ENCODE measurements at regions not wholly inside any gene's neighbourhood (a gene's known extent, or its start where the extent isn't known, plus 50 kb on each side); places are given as distances from the start of the nearest gene placed in this dataset.

DNA sequence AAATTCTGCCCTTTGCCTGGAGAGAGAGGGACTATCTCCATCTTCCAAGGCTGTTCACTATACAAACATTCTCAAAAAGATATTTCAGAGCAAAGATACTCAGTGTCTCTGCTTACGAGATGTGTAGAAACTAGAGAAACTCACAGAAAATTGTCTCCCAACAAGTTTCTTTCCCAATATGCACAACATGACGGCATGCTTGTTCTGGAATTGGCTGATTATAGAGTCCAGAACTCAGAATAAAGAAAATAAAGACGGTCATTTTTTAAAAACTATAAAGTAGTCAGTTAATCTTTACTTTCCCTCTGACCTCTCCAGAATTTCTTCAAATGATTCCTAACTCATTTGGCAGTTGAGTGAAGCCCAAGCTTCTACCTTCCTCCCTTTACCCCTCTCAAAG, 285.5 kb upstream of the KLF3 start:
- POLR2A ChIA-PET = no interaction called here
- TF ChIP-seq, protein P1, sequence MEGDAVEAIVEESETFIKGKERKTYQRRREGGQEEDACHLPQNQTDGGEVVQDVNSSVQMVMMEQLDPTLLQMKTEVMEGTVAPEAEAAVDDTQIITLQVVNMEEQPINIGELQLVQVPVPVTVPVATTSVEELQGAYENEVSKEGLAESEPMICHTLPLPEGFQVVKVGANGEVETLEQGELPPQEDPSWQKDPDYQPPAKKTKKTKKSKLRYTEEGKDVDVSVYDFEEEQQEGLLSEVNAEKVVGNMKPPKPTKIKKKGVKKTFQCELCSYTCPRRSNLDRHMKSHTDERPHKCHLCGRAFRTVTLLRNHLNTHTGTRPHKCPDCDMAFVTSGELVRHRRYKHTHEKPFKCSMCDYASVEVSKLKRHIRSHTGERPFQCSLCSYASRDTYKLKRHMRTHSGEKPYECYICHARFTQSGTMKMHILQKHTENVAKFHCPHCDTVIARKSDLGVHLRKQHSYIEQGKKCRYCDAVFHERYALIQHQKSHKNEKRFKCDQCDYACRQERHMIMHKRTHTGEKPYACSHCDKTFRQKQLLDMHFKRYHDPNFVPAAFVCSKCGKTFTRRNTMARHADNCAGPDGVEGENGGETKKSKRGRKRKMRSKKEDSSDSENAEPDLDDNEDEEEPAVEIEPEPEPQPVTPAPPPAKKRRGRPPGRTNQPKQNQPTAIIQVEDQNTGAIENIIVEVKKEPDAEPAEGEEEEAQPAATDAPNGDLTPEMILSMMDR (IDR thresholded peaks at IDR 0.05; ENCODE audit: low read depth, low read length) = no peak
- CTCF ChIA-PET = no interaction called here

DNA sequence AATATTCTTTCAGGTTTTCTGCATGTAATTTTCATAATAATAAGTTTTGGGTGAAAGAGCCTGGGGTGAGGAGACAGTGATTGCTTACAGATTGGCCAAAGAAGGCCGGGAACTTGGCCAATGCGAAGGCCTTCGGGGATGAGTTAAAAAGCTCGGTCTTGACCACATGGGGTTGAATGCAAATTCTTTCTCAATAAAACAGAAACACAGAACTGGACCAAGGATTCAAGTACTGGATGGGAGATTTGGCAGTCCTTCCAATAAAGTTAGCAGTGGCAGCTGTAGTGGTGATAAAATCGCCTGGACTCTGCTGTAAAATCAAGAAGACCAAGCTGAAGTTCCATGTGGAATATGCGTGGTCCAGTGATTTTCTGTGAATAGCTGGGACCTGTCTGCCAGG, 282.2 kb upstream of the KLF3 start:
- no peak for DNase-seq (ENCODE audit: low read depth, low spot score)
- TF ChIP-seq, protein P1 (IDR thresholded peaks at IDR 0.05; ENCODE audit: low read depth, low read length) = no peak
- H3K27ac ChIP-seq (ENCODE audit: low read depth, low read length) = no peak overlapping the region
- no peaks in the 10 kb centered on the region for H3K9me3 ChIP-seq (ENCODE audit: control insufficient read depth, insufficient read depth, low read length)
- CTCF ChIA-PET = interaction anchor here (0.5 to 1.0 kb wide), 2 partner anchors 62 to 319 kb away, joined by 3 to 4 read pairs; no protein-coding TSS in a partner anchor
- H3K4me3 ChIP-seq (ENCODE audit: low read depth, low read length) = no peak overlapping the region
- no peaks in the 10 kb centered on the region for H3K27me3 ChIP-seq (ENCODE audit: control insufficient read depth, insufficient read depth, low read length)
- POLR2A ChIA-PET = no interaction called here

More for the DNA sequence above, 285.5 kb upstream of the KLF3 start:
- Histone ChIP-seq H3K4me3 (ENCODE audit: low read depth, low read length) (no peak overlapping the region), H3K27ac (ENCODE audit: low read depth, low read length) (no peak overlapping the region), H3K9me3 (ENCODE audit: control insufficient read depth, insufficient read depth, low read length) (no peaks in the 10 kb centered on the region), H3K27me3 (ENCODE audit: control insufficient read depth, insufficient read depth, low read length) (no peaks in the 10 kb centered on the region)
- DNase-seq (ENCODE audit: low read depth, low spot score) = no peak

DNA sequence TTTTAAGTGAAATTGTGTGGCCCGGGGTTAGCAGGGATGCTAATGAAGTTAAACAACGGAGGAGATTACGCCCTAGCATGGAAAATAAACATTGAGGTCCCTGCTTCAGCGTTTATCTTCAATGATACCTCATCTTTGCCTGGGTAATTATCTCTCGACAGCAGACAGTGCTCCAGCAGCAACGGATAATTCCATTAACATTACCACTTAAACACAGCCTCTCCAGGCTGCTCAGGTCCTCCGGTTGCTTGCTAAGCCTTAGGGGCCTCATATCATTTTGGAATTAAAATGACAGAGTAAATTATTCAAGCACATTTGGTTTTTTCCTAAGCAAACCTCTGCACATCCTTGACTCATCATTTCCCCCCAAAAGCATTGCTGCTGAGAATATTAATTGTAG, 281.5 kb upstream of the KLF3 start:
- CTCF ChIA-PET = interaction anchor here (0.5 to 1.0 kb wide), 3 partner anchors 63 to 320 kb away, joined by 3 to 4 read pairs (median 3); no protein-coding TSS in a partner anchor
- TF ChIP-seq, protein P1 (IDR thresholded peaks at IDR 0.05; ENCODE audit: low read depth, low read length) = no peak
- no peaks in the 10 kb centered on the region for H3K9me3 ChIP-seq (ENCODE audit: control insufficient read depth, insufficient read depth, low read length)
- POLR2A ChIA-PET = no interaction called here
- no peaks in the 10 kb centered on the region for H3K27me3 ChIP-seq (ENCODE audit: control insufficient read depth, insufficient read depth, low read length)
- no peak overlapping the region for H3K4me3 ChIP-seq (ENCODE audit: low read depth, low read length)
- no peak for DNase-seq (ENCODE audit: low read depth, low spot score)
- no peak overlapping the region for H3K27ac ChIP-seq (ENCODE audit: low read depth, low read length)

DNA sequence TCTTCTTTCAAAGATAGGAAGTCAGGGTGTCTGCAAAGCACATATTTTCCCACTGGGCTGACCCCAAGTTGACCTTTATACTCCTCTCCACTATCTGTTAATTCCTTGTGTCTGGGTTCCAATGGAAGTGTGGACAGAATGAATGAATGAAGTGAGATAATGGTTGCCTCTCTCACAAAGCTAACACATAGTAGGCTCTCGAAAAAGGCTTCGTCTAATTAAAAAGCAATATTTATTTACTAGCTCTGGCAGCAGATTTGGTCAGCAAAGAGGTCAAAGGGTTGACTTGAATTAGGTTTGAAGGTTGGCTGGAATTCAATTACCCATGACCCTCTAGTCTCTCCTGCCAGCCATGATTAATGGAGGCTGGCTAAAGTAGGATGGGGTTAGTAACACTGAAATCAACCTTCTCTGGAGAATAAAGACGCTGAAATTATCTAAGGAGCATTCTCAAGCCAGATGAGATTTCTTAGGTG, 280.3 kb upstream of the KLF3 start:
- TF ChIP-seq, protein P1 (IDR thresholded peaks at IDR 0.05; ENCODE audit: low read depth, low read length) = no peak
- no peaks in the 10 kb centered on the region for H3K27me3 ChIP-seq (ENCODE audit: control insufficient read depth, insufficient read depth, low read length)
- ChIA-PET POLR2A (no interaction called here), CTCF (interaction anchor here (1.0 kb wide), 1 partner anchor 64 kb away, joined by 4 read pairs; no protein-coding TSS in a partner anchor)
- H3K27ac ChIP-seq (ENCODE audit: low read depth, low read length) = no peak overlapping the region
- no peaks in the 10 kb centered on the region for H3K9me3 ChIP-seq (ENCODE audit: control insufficient read depth, insufficient read depth, low read length)
- H3K4me3 ChIP-seq (ENCODE audit: low read depth, low read length) = no peak overlapping the region
- DNase-seq (ENCODE audit: low read depth, low spot score) = no peak

DNA sequence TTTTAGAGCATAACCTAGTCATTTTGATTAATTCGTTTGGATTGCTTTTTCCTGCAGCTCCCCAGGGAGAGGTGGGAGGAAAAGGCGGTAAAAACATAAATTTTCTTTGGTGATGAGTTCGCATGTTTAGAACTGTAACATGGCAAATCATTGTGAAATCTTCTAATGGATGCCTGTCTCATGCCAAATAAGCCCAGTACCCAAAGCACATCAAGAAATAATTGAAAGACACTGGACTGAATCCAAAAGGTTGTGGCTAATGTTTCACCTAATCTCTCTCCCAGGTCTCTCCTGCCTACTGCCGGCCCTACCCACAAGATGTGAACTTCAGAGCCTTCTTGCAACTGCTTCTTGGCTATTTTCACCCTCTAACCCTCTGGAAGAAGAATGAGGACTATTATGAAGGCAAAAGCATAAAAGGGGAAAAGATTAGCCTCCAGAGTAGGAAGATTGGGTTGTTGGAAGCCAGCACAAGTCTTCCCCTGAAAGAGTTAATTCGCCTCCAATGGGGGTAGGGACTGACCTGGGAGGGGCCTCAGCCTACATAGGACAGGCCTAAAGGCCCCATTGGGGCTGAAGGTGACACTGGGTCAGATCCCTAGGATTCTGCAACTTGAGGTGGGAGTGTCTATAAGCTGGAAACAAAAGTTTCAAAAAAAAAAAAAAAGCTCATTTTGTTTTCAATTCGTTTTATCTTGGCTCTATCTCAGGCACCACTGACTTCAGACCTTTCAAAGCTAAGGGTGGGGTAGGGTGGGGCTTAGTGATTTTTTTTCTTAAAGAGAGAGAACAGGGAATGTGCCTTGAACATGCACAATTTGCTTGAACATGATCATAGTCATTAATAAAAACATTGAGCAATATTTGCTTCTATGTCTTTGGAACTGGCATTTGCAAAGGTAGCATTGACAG, 278.6 kb upstream of the KLF3 start:
- no peaks in the 10 kb centered on the region for H3K9me3 ChIP-seq (ENCODE audit: control insufficient read depth, insufficient read depth, low read length)
- H3K27ac ChIP-seq (ENCODE audit: low read depth, low read length) = no peak overlapping the region
- ChIA-PET POLR2A (no interaction called here), CTCF (interaction anchor here (0.6 to 1.0 kb wide), 3 partner anchors 64 to 67 kb away, joined by 3 to 4 read pairs (median 3); no protein-coding TSS in a partner anchor)
- H3K4me3 ChIP-seq (ENCODE audit: low read depth, low read length) = no peak overlapping the region
- TF ChIP-seq, protein P1 (IDR thresholded peaks at IDR 0.05; ENCODE audit: low read depth, low read length) = no peak
- no peak for DNase-seq (ENCODE audit: low read depth, low spot score)
- no peaks in the 10 kb centered on the region for H3K27me3 ChIP-seq (ENCODE audit: control insufficient read depth, insufficient read depth, low read length)
